ENCODE measurements at regions not wholly inside any gene's neighbourhood (a gene's known extent, or its start where the extent isn't known, plus 50 kb on each side); places are given as distances from the start of the nearest gene placed in this dataset.
"Not testable (repeated sequence)": the region's sequence is repeated elsewhere in the genome, so short reads cannot be mapped to it uniquely, and the experiment has no call there.

DNA sequence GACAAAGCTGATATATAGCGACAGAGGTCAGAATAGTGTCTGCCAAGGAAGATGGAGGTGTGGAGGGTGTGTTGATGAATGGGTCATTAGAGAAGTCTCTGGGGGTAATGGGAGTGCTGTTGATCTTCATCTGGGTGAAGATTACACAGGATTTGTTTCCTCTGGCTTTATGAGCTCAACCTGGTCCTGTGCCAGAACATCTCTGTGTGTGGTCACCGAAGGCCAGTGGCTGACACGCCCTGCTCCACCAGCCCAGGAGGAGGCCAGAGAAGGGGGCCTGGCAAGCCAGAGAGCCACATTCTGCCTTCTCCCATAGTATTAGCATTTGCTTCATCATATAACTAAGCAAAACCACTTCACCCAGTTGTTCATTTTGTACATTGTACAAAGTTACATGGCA is 121.1 kb downstream of the ZNF621 start:
- DNase-seq (ENCODE audit: low read depth), result no peak

DNA sequence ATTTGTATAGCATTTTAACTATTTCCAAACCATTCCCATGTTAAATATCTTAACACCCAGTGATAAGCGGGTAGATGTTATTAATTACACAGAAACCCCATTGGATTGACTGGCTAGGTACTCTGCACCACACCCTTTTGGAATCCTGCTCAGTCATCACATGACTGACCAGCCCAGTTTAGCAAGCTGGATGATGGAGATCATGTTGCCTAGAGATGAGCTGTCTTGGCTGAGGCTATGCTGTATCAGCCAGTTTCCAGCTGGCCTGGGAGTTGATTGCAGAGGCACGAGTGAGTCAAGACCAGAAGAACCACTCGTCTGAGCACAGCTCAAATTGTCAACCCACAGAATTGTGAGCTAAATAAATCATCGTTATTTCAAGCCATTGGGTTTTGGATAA is 124.6 kb downstream of the ZNF621 start:
- DNase-seq (ENCODE audit: low read depth), result no peak

DNA sequence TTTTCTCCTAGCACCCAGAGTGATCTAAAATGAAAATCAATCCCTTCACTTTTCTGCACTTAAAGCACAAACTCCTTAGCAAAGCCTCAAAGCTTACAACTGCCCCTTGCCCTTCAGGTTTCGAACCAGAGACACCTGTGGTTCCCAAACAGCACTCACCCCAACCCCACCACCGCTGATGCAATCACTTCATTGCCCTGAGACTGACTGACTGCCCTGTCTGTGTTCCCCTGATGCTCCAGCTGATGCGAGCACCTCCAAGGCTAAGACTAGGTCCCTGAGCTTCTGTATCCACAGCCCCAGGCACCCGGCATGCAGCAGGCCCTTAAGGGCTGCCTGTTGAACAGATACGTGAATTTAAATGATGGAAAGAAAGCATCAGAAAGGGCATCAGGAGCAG is 127.3 kb downstream of the ZNF621 start:
- DNase-seq (ENCODE audit: low read depth), result no peak

DNA sequence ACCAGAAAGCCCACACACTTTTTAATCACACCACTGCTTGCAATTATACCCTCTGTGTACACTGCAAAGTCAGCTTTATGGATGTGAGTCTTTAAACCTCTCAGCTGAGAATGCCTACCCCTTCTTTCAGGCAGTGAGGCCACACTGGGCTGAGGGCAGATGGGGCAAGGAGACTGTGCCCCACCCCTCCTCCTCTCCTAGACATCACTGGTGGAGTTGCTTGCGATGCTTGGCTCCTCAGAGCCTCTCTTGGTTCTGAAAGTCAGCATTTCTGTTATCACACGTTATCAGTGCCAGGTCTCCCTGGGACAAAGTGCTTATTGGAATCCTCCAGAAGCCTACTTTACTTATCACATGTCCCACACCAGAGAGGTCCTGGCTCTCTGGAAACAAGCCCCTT is 128.2 kb downstream of the ZNF621 start:
- DNase-seq (ENCODE audit: low read depth), result no peak

DNA sequence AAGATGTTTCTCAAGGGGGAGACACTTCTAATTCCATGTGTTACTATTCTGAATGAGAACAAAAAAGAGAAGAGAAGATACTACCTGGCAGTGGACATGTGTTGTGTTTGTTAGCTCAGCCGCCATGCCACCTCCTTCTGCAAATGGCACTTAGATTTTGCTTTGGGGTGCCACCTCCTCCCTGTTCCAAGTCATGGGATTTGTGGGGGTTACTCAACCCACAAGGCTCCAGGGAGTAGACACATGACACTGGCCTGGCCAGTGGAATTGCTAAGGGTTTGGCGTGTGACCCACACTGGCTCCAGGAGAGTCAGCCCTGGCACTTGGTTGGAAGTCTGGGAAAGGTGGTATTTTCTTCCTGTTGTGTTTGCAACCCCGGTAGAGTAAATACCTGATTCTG is 129.1 kb downstream of the ZNF621 start:
- DNase-seq (ENCODE audit: low read depth), result no peak

DNA sequence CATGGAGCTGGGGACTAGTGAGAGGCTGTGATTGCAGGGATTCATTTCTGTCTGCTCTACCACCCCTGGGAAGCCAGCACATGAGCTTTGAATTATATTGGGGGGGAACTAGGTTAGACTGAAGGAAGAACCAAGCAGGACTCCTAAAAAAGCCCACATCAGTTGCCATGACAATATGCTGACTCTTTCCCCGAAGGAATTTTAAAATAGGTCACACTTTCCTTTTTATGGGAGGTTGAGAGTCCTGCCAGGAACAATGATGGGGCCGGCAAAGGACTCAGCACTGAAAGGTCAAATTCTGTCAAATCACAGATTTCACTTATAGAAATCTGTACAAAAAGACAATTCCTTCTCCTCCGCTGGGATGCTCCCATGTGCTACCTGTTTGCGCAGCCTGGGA is 130.8 kb downstream of the ZNF621 start:
- no peak for DNase-seq (ENCODE audit: low read depth)

DNA sequence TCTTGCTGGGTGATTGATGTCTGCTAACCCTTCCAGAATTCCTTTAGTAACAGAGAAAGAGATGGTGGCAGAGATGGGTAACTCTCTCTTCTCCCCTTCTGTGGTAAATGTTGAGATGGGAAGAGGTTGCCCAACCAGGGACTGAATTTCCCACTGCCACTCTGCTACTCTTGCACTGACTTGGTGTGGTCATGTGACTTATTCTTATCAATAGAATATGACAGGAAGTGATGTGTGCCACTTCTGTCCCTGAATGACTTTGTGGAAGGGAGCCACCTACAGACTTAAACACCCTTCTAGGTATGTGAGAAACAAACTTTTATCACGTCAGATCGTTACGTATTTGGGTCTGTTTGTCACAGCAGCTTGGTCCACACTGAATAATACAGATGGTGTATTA is 132.9 kb downstream of the ZNF621 start:
- no peak for DNase-seq (ENCODE audit: low read depth)

DNA sequence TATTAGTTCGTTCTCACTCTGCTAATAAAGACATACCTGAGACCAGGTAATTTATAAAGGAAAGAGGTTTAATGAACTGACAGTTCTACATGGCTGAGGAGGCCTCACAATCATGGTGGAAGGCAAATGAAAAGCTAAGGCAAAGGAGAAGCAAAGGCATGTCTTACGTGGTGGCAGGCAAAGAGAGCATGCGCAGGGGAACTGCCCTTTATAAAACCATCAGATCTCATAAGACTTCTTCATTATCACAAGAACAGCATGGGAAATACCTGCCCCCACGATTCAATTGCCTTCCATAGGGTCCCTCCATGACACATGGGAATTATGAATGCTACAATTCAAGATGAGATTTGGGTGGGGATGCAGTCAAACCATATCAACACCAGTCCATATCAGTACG is 133.5 kb downstream of the ZNF621 start:
- DNase-seq (ENCODE audit: low read depth), result no peak

DNA sequence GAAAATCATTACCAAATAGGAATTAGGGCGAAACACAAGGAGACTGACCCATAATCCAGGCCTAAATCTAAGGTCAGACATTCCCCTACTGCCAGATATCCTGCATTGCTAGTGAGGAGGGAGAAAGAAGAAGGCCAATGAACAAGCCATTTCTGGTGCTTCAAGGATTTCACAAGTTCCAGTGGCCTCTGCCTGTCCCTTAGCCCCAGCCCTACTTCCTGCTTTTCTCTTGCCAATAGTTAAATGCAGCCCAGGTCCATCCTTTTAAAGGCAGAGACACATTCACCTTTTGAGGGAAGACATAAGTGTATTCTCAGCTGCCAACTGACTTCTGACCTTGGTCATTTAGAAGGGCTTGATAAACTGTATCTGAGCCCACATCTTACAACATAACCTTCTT is 135.8 kb downstream of the ZNF621 start:
- no peak for DNase-seq (ENCODE audit: low read depth)

DNA sequence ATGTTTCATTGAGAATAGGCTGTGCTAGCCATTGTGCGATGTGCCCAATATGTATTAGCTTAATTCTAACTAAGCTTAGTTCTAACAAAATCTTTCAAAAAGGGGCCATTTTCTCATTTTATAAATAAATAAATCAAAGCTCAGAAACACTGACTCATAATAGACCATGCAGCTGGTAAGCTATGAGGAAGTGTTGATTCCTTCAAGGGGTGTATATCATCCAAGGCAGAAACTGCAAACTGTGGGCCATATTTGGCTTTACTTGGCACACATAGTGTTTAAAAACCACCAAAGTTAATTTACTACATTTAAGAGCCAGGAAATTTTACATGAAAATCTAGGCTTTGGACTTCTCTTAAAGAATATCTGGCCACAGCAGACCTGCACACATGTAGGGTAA is 136.5 kb downstream of the ZNF621 start:
- DNase-seq (ENCODE audit: low read depth), result no peak

DNA sequence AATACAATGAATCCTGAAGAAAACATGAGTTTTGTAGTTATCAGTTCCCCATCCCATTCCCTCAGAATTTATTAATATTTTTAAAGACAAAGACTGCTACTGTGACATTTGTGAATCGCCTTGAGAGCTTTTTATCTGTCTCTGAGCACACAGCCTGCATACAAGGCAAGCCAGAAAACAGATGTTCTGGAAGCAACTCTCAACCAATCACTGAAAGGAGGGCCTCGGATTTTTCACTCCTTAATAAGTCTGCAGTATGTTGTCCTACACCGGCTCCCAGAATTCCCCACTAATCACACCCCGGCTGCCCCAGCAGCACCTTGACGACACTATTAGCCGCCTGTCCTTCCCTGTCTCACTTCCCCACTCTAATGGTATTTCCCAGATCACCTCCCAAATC is 138.5 kb downstream of the ZNF621 start:
- DNase-seq (ENCODE audit: low read depth), result no peak

DNA sequence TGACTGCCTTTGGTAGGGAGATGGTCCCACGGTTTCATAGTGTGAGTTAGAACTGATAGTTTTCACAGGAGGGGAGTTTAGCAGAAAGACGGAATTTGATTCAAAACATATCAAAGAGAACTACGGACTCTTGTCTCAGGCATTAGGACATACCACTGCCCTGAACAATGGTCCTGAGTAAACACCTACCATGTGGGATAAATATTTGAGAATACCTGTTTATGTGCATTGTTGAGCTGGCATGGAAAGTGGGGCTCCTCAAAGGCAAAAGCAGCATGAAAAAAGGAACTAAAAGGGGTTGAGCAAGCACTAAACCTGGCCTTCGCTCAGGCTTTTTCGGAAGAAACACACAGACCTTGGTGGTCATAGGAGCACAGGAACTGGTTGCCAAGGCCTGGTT is 144.4 kb downstream of the ZNF621 start:
- no peak for DNase-seq (ENCODE audit: low read depth)

DNA sequence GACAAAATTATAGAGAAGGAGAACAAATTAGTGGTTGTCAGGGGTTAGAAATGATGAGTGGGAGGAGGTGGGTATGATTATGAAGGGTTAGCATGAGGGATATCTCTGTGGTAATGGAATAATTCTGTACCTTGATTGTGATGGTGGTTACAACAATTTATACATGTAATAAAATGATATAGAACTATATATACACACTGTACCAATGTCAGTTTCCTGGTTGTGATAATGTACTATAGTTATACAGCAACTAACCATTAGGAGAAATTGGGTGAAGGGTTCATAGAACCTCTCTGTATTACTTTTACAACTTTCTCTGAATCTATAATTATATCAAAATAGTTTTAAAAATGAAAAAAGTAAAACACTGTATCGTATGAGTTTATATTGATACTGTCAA is 148.1 kb downstream of the ZNF621 start:
- no peak for DNase-seq (ENCODE audit: low read depth)

DNA sequence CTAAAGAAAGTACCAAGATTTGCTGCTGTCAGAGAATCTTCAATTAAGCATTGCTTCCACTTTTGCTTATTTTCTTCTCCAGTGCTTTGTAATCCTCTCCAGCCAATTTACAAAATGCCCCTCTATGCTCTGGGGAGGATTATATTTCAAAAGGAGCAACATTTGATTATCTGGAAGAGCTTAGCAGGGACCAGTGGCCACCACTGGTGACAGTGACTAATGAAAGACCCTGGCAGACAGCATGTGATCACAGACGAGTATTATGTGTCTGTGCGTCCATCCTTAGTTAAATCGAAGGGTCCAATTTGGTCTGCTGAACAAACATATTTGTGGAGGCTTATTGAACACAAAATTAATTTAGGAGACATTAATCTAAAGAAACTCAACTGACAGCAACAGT is 152.6 kb downstream of the ZNF621 start:
- DNase-seq (ENCODE audit: low read depth), result no peak

DNA sequence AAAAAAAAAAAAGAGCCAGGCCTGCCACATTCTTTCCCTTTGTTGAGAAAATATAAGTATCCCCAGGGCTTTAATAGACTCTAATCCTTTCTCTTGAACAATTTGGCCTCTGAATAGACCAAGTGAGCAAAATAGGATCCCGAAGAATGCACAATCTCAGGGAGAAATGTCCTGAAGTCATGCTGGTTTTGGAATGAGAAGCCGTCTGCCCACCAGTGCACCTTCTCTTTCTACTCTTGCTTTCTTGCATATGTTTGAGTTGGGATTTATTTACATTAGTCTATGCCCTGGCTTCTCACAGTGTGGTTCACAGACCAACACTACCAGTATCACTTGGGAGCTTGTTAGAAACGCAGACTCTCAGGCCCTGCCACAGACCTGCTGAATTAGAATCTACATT is 153.0 kb downstream of the ZNF621 start:
- DNase-seq (ENCODE audit: low read depth), result no peak

DNA sequence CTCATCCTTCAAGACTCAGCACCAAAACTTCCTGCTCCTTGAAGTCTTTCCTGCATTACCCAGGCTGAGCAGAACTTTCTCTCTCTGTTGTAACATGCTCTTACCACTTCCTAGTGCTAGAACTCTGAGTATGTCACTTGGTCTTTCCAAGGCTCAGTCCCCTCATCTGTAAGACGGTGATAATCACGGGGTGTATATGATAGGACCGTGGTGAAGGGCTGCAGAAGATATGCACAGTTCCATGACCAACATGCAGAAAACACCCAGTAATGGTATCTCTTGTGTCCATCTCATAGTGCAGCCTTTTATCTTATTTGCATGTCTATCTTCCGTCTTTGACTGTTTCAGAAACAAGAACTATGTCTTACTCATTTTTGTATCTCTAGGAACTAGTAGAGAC is 154.5 kb downstream of the ZNF621 start:
- DNase-seq (ENCODE audit: low read depth), result no peak

DNA sequence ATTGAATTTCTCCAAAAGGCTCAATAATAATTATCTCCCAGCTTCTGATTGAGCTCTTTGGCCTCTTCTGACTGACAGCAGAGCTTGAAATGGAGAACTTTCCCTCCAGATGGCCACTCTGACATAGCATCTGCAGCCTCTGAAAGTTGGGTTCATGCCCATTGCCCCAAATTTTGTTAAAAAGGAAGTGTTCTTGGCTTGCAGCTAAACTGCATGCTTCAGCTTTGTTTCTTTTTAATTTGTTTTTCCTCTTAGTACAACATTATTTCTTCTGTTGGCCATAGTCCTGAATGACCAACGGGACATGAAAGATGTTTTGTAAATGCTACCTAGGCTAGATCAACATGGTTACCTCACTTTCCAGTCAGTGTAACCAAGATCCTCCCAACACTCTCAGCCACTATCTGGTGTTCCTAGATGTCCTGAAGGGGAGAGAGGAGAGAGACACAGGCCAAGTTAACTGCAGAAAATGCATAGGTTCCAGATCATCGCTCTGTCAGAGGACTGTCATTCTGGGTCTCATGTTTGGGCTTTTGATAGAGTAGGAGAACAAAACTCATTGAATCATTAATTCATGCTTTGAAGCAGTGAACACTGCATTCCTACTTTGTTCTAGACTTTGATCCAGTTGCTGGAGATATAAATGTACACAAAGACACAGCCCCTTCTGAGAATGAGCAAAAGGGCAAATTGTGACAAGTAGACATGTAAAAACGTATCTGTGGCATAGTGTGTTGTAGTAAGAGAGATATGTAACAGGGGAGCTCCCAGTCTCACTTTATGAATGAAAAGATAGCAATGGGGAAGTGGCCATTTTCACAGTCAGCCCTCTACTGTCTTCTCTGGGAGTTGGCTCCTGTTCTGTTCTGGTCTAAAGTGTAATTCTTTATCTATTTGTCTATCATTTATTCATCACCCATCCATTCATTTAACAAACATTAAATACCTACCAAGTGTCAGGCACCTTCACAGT is 156.2 kb downstream of the ZNF621 start:
- DNase-seq (ENCODE audit: low read depth), result no peak

DNA sequence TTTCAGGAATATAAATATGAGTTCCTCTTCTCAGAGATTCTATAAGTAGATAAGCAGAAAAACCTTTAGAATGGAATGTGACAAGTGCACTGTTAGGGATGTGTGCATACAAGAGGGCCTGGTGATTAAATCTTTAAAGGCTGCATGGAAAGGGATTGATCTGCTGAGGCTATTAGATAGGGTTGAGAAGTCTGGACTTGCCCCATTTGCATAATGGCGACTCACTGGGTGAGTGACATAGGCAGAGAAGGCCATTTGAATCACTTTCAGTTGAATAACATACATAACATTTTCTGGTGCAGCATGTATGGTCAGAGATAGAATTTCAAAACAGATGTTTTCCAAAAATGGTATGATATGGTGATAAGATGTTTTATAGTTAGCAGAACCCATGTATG is 156.9 kb downstream of the ZNF621 start:
- DNase-seq (ENCODE audit: low read depth), result no peak

DNA sequence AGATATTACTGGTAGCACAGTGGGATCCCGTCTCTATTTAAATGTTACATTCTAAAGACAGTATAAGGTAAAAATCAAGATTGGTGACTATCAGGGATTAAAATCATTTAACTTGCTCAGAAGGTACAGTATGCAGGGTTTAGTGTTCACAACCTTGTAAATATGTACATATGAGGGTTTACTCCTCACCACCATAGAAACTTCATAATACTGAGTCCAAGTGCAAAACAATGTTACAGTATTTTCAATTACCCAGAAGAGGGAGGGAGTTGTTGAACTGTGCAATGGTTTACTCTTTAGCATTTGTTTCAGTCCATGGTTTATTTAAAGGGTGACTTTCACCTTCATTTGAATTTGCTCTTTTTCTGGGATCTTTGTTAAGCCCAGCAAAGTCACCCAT is 165.1 kb downstream of the ZNF621 start:
- no peak for DNase-seq (ENCODE audit: low read depth)

DNA sequence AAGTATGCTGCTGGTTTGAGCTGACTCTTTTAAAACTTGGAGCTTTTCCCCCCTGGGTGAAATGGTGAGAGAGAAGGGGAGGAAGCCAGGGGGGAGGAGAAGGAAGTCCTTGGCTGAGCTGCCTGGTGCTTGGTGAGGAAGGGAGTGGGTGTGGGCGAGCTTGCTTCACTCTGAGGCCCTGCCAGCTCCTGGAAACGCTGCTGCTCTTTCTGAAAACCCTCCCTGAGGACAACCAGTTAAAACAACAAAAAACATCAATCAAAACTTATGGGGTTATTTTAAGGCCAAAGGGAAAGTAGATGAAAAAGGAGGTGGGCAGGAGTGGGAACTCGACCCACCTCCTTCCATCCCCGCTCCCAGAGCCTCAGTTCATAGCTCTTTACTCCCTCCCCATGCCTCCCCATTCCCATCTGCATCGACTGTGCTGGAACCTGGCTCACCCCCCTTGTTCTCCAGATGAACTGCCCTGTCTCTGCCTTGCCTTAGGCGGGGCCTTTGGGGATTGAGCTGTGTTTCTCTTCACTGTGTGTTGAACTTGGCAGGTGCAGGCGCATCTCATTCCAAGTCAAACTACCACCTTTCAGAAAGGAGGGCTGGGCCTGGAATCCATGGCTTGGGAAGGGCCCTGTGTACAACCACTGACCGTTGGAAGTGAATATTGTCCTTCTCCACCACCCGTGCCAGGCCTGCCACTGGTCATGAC is 166.1 kb downstream of the ZNF621 start:
- DNase-seq (ENCODE audit: low read depth), result no peak

DNA sequence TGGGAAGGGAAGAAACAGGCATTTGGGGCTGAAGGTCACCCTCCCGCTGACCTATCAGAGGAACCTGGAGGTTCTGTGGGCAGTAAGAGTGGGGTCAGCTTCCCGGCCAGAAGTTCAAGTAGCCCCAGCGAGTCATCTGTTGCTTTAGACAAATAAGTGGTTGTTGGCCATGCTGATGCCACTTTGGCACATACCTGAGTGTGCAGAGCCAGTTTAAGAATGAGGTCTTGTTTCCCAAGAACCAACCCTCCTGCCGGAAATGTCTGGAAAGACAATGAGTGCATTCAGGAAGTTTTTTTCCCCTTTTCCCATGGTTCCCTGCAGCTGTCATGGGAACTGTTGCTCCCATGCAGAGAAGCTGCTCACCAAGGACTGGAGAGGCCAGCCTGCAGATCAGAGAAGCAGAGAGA is 166.7 kb downstream of the ZNF621 start:
- no peak for DNase-seq (ENCODE audit: low read depth)

DNA sequence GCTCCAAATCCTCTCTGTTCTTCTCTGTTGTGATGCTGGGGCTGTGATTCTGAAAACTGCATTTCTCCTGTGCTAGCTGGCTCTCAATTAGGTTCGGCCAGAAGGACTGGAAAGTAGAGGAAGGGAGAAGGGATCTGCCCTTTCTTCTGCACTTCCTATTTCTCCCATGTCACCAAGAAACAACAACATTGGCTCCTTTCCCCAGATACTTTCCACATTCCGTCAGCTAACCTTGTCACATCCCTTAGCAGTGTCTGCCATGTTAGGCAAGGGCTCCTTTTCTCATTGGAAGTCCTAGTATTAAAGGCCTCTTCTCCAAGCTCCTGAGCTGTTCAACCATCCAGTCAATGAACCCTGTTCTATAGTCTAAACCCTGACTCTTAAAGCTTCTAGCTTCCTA is 171.1 kb downstream of the ZNF621 start:
- no peak for DNase-seq (ENCODE audit: low read depth)

DNA sequence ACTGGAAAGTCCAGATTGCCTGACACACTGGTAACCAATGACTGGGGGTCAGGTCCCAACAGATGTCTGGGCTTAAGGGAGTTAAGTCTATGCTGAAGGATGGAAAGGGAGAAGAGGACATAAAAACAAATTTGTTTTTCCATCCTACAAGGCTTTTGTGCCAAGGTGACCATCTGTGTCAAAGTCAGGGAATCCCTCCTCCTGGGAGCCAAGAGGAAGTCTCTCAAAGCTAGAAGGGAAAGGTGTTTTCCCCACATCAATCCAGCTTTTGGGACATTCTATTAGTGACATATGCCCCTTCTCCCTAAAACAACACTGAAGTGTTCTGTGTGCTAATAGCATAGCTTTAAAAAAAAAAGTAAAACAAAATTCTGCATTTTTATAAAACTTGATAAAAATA is 173.9 kb downstream of the ZNF621 start:
- not testable (repeated sequence) for DNase-seq (ENCODE audit: low read depth)

Measured in HS-27A (cell line).